Mesenteric fat pad (tissue), 1 donor: ENCODE measurements at regions not wholly inside any gene's neighbourhood (a gene's known extent, or its start where the extent isn't known, plus 50 kb on each side); places are given as distances from the start of the nearest gene placed in this dataset.

ENCODE experiments used
- DNase-seq: peaks from one replicate; pipeline ENCODE4 v3.0.0-alpha.2; 2020; ENCODE audit warnings: low spot score
- donor health status: DM: yes; HTN: yes; CAD: no.

GRCh38 chr10:69738858-69739435, 62.8 kb upstream of the COL13A1 start:
- no peak for DNase-seq

- DNase-seq: no peak
Observed at GRCh38 chr10:69739634-69740033, 62.1 kb upstream of the COL13A1 start.

- no peak for DNase-seq
Observed at GRCh38 chr10:69740126-69740525, 61.6 kb upstream of the COL13A1 start.

GRCh38 chr10:69741252-69741651, 60.5 kb upstream of the COL13A1 start:
- no peak for DNase-seq

GRCh38 chr10:69741671-69742355, 59.9 kb upstream of the COL13A1 start:
- no peak for DNase-seq

- no peak for DNase-seq
Observed at GRCh38 chr10:69742356-69742695, 59.4 kb upstream of the COL13A1 start.

GRCh38 chr10:69742928-69743602, 58.6 kb upstream of the COL13A1 start:
- no peak for DNase-seq

- no peak for DNase-seq
Observed at GRCh38 chr10:69744971-69745370, 56.7 kb upstream of the COL13A1 start.

GRCh38 chr10:69745698-69746097, 56.0 kb upstream of the COL13A1 start:
- no peak for DNase-seq

GRCh38 chr10:69747179-69747578, 54.5 kb upstream of the COL13A1 start:
- no peak for DNase-seq

- no peak for DNase-seq
Observed at GRCh38 chr10:69748621-69749020, 53.1 kb upstream of the COL13A1 start.

- DNase-seq: no peak
Observed at GRCh38 chr10:69749178-69750010, 52.3 kb upstream of the COL13A1 start.

GRCh38 chr10:69750011-69750373, 51.7 kb upstream of the COL13A1 start:
- no peak for DNase-seq

GRCh38 chr10:69750725-69751124, 51.0 kb upstream of the COL13A1 start:
- DNase-seq: no peak

GRCh38 chr10:69751214-69751613, 50.5 kb upstream of the COL13A1 start:
- no peak for DNase-seq
